ENCODE measurements at regions not wholly inside any gene's neighbourhood (a gene's known extent, or its start where the extent isn't known, plus 50 kb on each side); places are given as distances from the start of the nearest gene placed in this dataset.

DNA sequence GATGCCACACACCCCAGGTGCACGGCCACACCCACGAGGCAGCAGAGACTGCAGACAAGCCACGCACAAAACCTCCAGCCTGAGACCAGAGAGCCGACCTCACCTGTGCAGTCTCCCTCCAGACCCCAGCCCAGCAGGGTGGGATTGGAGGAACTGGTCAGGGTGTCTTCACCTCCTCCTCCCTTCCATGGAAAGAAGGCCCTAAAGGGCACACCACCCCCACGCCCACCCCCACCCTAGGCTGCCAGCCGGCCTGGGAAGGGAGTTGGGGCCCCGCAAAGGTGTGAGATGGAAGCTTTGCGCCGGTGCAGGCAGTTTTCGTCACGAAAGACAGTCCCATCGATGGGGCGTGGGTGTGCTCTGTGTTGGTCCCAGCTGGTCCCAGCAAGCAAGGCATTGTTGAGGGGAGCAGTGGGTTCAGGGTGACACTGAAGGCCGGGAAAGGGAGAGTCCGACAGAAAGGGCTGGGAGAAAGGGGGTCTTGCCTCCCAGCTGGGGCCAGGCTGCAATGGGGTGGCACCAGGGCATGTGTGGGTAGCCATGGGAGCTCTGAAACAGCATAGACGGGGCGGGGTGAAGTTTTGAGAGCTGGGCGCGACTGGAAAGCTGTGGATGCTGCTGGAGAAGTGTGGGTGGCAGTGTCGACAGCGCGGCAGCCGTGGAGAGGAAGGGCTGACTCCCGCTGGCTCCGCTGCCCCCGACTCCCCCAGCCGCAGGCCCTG, 349.2 kb downstream of the GLRX3 start:
- Histone ChIP-seq H3K27me3 (ENCODE audit: insufficient read depth, low read length) (no peaks in the 10 kb centered on the region), H3K4me3 (ENCODE audit: low read length) (no peak overlapping the region), H3K27ac (ENCODE audit: low read depth, low read length) (no peak overlapping the region), H3K9ac (ENCODE audit: low read depth, low read length) (no peak overlapping the region), H3K4me1 (ENCODE audit: insufficient read depth, low read length) (peaks cover 19% of the 10 kb centered on the region), H3K36me3 (ENCODE audit: insufficient read depth, low read length) (no peaks in the 10 kb centered on the region), H3K9me3 (ENCODE audit: insufficient read depth, low read depth, low read length) (no peaks in the 10 kb centered on the region)
- WGBS, result 91% methylated on average over 26 of the region's 27 CpGs

DNA sequence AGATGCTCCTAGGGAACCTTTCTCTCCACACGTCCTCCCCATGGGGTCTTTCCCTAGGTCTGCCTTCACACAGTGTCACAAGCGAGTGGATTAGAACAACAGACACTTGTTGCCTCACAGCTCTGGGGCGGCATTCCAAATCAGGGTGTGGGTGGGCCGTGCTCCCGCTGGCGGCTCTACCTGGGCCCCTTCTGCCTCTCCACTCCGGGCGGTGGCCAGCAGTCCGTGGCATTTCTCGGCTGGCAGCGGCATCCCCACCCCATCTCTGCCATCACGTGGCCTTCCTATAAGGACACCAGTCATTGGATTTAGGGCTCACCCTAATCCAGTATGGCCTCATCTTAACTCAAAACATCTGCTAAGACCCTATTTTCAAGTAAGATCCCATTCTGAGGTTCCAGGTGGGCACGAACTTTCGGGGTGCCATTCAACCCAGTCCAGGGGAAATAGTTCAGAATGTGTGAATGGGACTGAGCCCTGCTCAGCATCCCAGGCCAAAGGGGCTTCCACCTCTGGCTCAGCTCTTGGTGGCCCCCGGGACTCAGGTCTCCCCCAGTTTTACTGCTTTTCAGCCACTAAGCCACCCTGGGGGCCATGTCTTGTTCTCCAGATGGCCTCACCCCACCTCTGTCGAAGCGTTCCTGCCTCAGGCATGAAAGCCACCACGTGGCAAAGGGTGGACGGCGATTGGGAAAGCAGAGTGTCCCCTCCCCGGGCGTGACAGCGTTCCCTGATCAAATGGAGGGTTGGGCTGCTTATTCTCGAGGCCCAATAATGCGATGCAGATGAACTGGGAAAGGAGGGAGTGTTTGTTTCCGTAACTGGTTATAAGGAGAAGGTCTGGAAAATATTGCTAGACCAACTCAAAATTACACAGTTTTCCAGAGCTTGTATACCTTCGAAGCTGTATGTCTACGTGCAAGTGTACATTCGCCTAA, 350.0 kb downstream of the GLRX3 start:
- Histone ChIP-seq H3K9me3 (ENCODE audit: insufficient read depth, low read depth, low read length) (no peaks in the 10 kb centered on the region), H3K36me3 (ENCODE audit: insufficient read depth, low read length) (no peaks in the 10 kb centered on the region), H3K4me1 (ENCODE audit: insufficient read depth, low read length) (peaks cover 27% of the 10 kb centered on the region), H3K27me3 (ENCODE audit: insufficient read depth, low read length) (no peaks in the 10 kb centered on the region), H3K9ac (ENCODE audit: low read depth, low read length) (no peak overlapping the region), H3K27ac (ENCODE audit: low read depth, low read length) (no peak overlapping the region), H3K4me3 (ENCODE audit: low read length) (no peak overlapping the region)
- WGBS, result 95% methylated on average over 29 of the region's 29 CpGs

DNA sequence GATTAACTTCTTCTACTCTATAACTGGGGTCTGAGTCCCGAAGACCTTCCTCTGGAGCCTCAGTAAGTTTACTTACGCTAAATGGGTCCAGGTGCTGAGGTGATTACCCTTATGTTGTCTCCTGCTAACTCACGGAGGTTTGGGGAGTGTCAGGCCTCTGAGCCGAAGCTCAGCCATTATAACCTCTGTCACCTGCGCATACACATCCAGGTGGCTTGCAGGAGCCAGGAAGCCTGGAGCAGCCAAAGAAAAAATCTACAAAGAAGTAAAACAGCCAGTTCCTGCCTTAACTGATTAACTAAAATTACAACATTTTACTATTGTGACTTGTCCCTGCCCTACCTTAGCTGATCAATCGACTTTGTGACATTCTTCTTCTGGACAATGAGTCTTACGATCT, 350.7 kb downstream of the GLRX3 start:
- Histone ChIP-seq H3K4me1 (ENCODE audit: insufficient read depth, low read length) (peaks cover 33% of the 10 kb centered on the region), H3K9ac (ENCODE audit: low read depth, low read length) (no peak overlapping the region), H3K27ac (ENCODE audit: low read depth, low read length) (no peak overlapping the region), H3K9me3 (ENCODE audit: insufficient read depth, low read depth, low read length) (no peaks in the 10 kb centered on the region), H3K27me3 (ENCODE audit: insufficient read depth, low read length) (no peaks in the 10 kb centered on the region), H3K4me3 (ENCODE audit: low read length) (no peak overlapping the region), H3K36me3 (ENCODE audit: insufficient read depth, low read length) (no peaks in the 10 kb centered on the region)
- 91% methylated on average over 7 of the region's 7 CpGs for WGBS

DNA sequence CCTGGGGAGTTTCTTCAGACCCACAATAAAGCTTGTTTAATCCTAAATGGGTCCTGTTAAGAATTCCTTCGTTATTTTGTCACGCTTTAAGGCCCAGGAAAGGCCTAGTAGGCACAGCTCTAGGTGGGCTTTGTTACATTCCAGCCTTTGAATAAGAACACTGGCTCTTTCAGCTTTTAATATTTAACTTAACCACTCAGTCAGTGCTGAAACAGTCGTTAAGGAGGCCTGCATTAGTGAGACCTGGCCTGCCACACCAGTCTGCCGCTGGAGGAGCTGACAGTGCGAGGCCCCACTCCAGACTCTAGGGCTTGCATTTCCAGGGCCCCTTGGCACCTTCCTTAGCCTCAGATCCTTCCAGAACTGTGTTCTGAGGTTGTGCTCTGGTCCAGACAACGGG, 351.4 kb downstream of the GLRX3 start:
- Histone ChIP-seq H3K36me3 (ENCODE audit: insufficient read depth, low read length) (no peaks in the 10 kb centered on the region), H3K4me1 (ENCODE audit: insufficient read depth, low read length) (peaks cover 34% of the 10 kb centered on the region), H3K9me3 (ENCODE audit: insufficient read depth, low read depth, low read length) (no peaks in the 10 kb centered on the region), H3K4me3 (ENCODE audit: low read length) (no peak overlapping the region), H3K27me3 (ENCODE audit: insufficient read depth, low read length) (no peaks in the 10 kb centered on the region), H3K27ac (ENCODE audit: low read depth, low read length) (peak overlapping the region; percentile 26; the same call in 1 of the 2 replicates), H3K9ac (ENCODE audit: low read depth, low read length) (peak overlapping the region; percentile 29; the same call in 1 of the 2 replicates)
- 49% methylated on average over 6 of the region's 6 CpGs for WGBS

GRCh38 chr10:130489891-130490290, 353.7 kb downstream of the GLRX3 start:
- no peak overlapping the region for H3K27ac ChIP-seq (ENCODE audit: low read depth, low read length)
- WGBS, result 92% methylated on average over 5 of the region's 5 CpGs
- H3K9ac ChIP-seq (ENCODE audit: low read depth, low read length), result no peak overlapping the region
- no peaks in the 10 kb centered on the region for H3K27me3 ChIP-seq (ENCODE audit: insufficient read depth, low read length)
- H3K36me3 ChIP-seq (ENCODE audit: insufficient read depth, low read length), result no peaks in the 10 kb centered on the region
- H3K4me1 ChIP-seq (ENCODE audit: insufficient read depth, low read length), result peaks cover 34% of the 10 kb centered on the region
- no peaks in the 10 kb centered on the region for H3K9me3 ChIP-seq (ENCODE audit: insufficient read depth, low read depth, low read length)
- no peak overlapping the region for H3K4me3 ChIP-seq (ENCODE audit: low read length)

DNA sequence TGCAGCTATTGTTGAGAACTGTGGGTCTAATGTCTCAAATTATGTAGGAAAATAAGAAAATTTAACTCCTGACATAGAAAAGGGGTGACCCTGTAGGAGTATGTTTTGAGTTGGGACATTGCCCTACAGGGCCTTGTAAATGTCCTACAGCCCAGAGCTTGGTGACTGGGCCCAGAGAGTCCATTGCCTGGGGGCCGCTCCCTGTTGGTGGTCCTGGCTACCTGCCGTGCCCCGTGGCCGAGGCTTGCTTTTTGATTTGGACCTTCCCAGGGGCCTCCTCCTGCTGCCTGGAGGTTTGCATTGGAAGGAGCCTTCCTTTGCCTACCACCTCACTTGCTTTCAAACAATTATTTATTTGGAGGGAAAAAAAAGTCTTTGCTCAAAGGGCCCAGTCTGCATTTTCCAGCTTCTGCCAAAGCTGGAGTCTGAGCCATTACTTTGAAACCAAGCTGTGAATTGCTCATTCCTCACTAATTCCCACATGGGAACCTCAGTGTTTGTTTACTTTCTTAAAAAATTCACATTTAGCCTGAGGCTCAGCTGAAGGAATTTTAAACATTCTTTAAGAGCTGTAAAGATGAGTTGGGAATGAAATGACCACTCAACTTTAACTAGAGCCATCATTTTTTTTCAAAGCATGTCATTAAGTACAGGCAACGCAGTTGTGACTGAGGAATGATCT, 355.0 kb downstream of the GLRX3 start:
- WGBS, result 83% methylated on average over 5 of the region's 5 CpGs
- no peaks in the 10 kb centered on the region for H3K36me3 ChIP-seq (ENCODE audit: insufficient read depth, low read length)
- no peak overlapping the region for H3K27ac ChIP-seq (ENCODE audit: low read depth, low read length)
- no peaks in the 10 kb centered on the region for H3K9me3 ChIP-seq (ENCODE audit: insufficient read depth, low read depth, low read length)
- H3K27me3 ChIP-seq (ENCODE audit: insufficient read depth, low read length), result no peaks in the 10 kb centered on the region
- peaks cover 34% of the 10 kb centered on the region for H3K4me1 ChIP-seq (ENCODE audit: insufficient read depth, low read length)
- no peak overlapping the region for H3K9ac ChIP-seq (ENCODE audit: low read depth, low read length)
- H3K4me3 ChIP-seq (ENCODE audit: low read length), result no peak overlapping the region

DNA sequence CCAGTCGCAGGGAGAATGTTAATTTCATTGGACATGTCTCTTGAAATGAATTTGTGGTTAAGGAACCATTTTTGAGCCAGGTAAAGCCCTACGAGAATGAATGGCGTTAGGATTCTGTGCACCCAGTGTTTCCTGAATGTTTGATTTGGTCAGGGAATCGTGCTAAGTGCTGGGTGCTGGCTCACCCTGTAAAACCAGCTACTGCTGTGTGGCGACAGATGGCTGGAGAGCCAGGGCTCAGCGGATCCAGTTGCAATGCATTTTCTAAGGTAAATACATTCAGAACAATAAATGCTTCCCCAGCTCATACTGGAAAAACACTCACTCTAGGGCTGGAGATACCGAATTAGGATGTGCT, 355.5 kb downstream of the GLRX3 start:
- Histone ChIP-seq H3K36me3 (ENCODE audit: insufficient read depth, low read length) (no peaks in the 10 kb centered on the region), H3K9ac (ENCODE audit: low read depth, low read length) (no peak overlapping the region), H3K4me3 (ENCODE audit: low read length) (no peak overlapping the region), H3K4me1 (ENCODE audit: insufficient read depth, low read length) (peaks cover 34% of the 10 kb centered on the region), H3K9me3 (ENCODE audit: insufficient read depth, low read depth, low read length) (no peaks in the 10 kb centered on the region), H3K27ac (ENCODE audit: low read depth, low read length) (no peak overlapping the region), H3K27me3 (ENCODE audit: insufficient read depth, low read length) (no peaks in the 10 kb centered on the region)
- WGBS, result 90% methylated on average over 7 of the region's 7 CpGs

GRCh38 chr10:130492266-130492934, 356.2 kb downstream of the GLRX3 start:
- H3K4me1 ChIP-seq (ENCODE audit: insufficient read depth, low read length), result peaks cover 29% of the 10 kb centered on the region

DNA sequence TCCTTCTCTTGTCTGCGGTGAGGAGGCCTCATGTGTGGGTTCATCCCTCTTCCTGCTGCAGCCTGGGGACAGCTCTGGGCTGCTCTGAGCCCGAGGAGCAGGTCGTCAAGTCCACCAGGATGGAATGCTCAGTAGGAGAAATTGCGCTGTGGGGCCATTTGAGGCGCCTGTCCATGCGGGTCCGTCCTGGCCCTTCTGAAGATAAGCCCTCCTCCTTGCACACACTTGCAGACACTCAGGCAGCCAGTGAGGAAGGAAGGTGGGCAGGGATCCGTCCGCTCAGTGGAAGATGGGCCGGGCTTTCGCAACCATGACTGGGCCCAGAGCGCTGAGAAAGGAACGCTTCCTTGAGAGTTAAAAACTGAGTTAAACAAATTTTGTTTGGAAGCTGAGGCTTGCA, 356.8 kb downstream of the GLRX3 start:
- no peak overlapping the region for H3K4me3 ChIP-seq (ENCODE audit: low read length)
- no peak overlapping the region for H3K27ac ChIP-seq (ENCODE audit: low read depth, low read length)
- H3K9ac ChIP-seq (ENCODE audit: low read depth, low read length), result no peak overlapping the region
- H3K36me3 ChIP-seq (ENCODE audit: insufficient read depth, low read length), result no peaks in the 10 kb centered on the region
- 94% methylated on average over 13 of the region's 13 CpGs for WGBS
- H3K9me3 ChIP-seq (ENCODE audit: insufficient read depth, low read depth, low read length), result no peaks in the 10 kb centered on the region
- peaks cover 23% of the 10 kb centered on the region; the same call in 1 of the 2 replicates for H3K4me1 ChIP-seq (ENCODE audit: insufficient read depth, low read length)
- no peaks in the 10 kb centered on the region for H3K27me3 ChIP-seq (ENCODE audit: insufficient read depth, low read length)

More at GRCh38 chr10:130492266-130492934, 356.2 kb downstream of the GLRX3 start:
- H3K27ac ChIP-seq (ENCODE audit: low read depth, low read length), result no peak overlapping the region
- no peaks in the 10 kb centered on the region for H3K27me3 ChIP-seq (ENCODE audit: insufficient read depth, low read length)
- 95% methylated on average over 3 of the region's 3 CpGs for WGBS
- no peak overlapping the region for H3K4me3 ChIP-seq (ENCODE audit: low read length)
- no peaks in the 10 kb centered on the region for H3K36me3 ChIP-seq (ENCODE audit: insufficient read depth, low read length)
- H3K9ac ChIP-seq (ENCODE audit: low read depth, low read length), result no peak overlapping the region
- no peaks in the 10 kb centered on the region for H3K9me3 ChIP-seq (ENCODE audit: insufficient read depth, low read depth, low read length)

GRCh38 chr10:130493446-130494145, 357.4 kb downstream of the GLRX3 start:
- no peak overlapping the region for H3K27ac ChIP-seq (ENCODE audit: low read depth, low read length)
- WGBS, result 91% methylated on average over 24 of the region's 25 CpGs
- H3K9me3 ChIP-seq (ENCODE audit: insufficient read depth, low read depth, low read length), result no peaks in the 10 kb centered on the region
- no peaks in the 10 kb centered on the region for H3K27me3 ChIP-seq (ENCODE audit: insufficient read depth, low read length)
- H3K4me3 ChIP-seq (ENCODE audit: low read length), result no peak overlapping the region
- peaks cover 22% of the 10 kb centered on the region; the same call in 1 of the 2 replicates for H3K4me1 ChIP-seq (ENCODE audit: insufficient read depth, low read length)
- no peak overlapping the region for H3K9ac ChIP-seq (ENCODE audit: low read depth, low read length)
- H3K36me3 ChIP-seq (ENCODE audit: insufficient read depth, low read length), result no peaks in the 10 kb centered on the region

Data from HUES64 (cell line).